MM.1S (cell line): ENCODE measurements at regions not wholly inside any gene's neighbourhood (a gene's known extent, or its start where the extent isn't known, plus 50 kb on each side); places are given as distances from the start of the nearest gene placed in this dataset.

Experiments used
- CTCF ChIP-seq: fragments of 300-600 bp; sonication (generic); IDR thresholded peaks from 2 replicates; pipeline ENCODE4 v1.5.1; 2016; ENCODE audit warnings: antibody characterized with exemption, low read length, mixed read lengths
- EZH2 ChIP-seq: fragments of 300-600 bp; sonication (generic); optimal IDR thresholded peaks from 2 replicates; pipeline ENCODE3; 2017; ENCODE audit warnings: low read depth, mild to moderate bottlenecking, antibody characterized with exemption, low read length, mixed read lengths

GRCh38 chr18:61988100-61988499, 95.3 kb upstream of the RNF152 start:
- TF ChIP-seq CTCF (no peak), EZH2 (no peak)
